Astrocyte (in vitro differentiated cells and primary cell): ENCODE measurements at regions not wholly inside any gene's neighbourhood (a gene's known extent, or its start where the extent isn't known, plus 50 kb on each side); places are given as distances from the start of the nearest gene placed in this dataset.

Experiments used
- DNase-seq: peaks from one replicate; pipeline ENCODE4 v3.0.0-alpha.2; 2010; ENCODE audit warnings: low read depth
- FAIRE-seq: peaks from 2 replicates; lab custom pipeline; 2011; peaks lifted over from hg19 to GRCh38; lab: Jason Lieb, UNC
- H2AFZ ChIP-seq: 2 replicates; pipeline ENCODE4 v1.6.0; 2012; ENCODE audit warnings: low read depth, low read length, inconsistent platforms
- H3K27ac ChIP-seq: 2 replicates; pipeline ENCODE4 v1.5.1; 2011; ENCODE audit warnings: low read depth, low read length, inconsistent platforms
- H3K27me3 ChIP-seq: 2 replicates; pipeline ENCODE4 v1.6.0; 2011; ENCODE audit warnings: low read length, inconsistent platforms; ENCODE audit not compliant: insufficient read depth
- H3K36me3 ChIP-seq: 2 replicates; pipeline ENCODE4 v1.5.1; 2011; ENCODE audit warnings: low read length, inconsistent platforms; ENCODE audit not compliant: insufficient read depth
- H3K4me1 ChIP-seq: 2 replicates; pipeline ENCODE4 v1.5.1; 2011; ENCODE audit warnings: low read length, inconsistent platforms; ENCODE audit not compliant: insufficient read depth
- H3K4me2 ChIP-seq: 2 replicates; pipeline ENCODE4 v1.6.0; 2012; ENCODE audit warnings: low read length, inconsistent platforms
- H3K4me3 ChIP-seq: 2 replicates; pipeline ENCODE4 v1.5.1; 2011; ENCODE audit warnings: low read depth, mild to moderate bottlenecking, low read length, inconsistent platforms; ENCODE audit not compliant: insufficient read depth
- H3K79me2 ChIP-seq: 2 replicates; pipeline ENCODE4 v1.6.0; 2012; ENCODE audit warnings: mild to moderate bottlenecking, low read length, inconsistent platforms; ENCODE audit not compliant: insufficient read depth
- H3K9ac ChIP-seq: 2 replicates; pipeline ENCODE4 v1.6.0; 2012; ENCODE audit warnings: mild to moderate bottlenecking, low read length, inconsistent platforms
- H3K9me3 ChIP-seq: 2 replicates; pipeline ENCODE4 v1.5.1; 2012; ENCODE audit warnings: low read depth, mild to moderate bottlenecking, low read length, inconsistent platforms; ENCODE audit not compliant: insufficient read depth
- H4K20me1 ChIP-seq: 2 replicates; pipeline ENCODE4 v1.6.0; 2012; ENCODE audit warnings: low read length, inconsistent platforms; ENCODE audit not compliant: insufficient read depth
- H3K27ac Mint-ChIP-seq: one replicate; pipeline ENCODE4 v1.8.0; 2021; ENCODE audit warnings: mild to moderate bottlenecking, mixed read lengths; ENCODE audit not compliant: unreplicated experiment
- H3K27me3 Mint-ChIP-seq: one replicate; pipeline ENCODE4 v1.8.0; 2021; ENCODE audit warnings: low read depth, mixed read lengths; ENCODE audit not compliant: unreplicated experiment
- H3K36me3 Mint-ChIP-seq: one replicate; pipeline ENCODE4 v1.8.0; 2021; ENCODE audit warnings: low read depth, mixed read lengths; ENCODE audit not compliant: unreplicated experiment
- H3K4me1 Mint-ChIP-seq: one replicate; pipeline ENCODE4 v1.8.0; 2021; ENCODE audit warnings: low read depth, mixed read lengths; ENCODE audit not compliant: unreplicated experiment
- H3K4me3 Mint-ChIP-seq: one replicate; pipeline ENCODE4 v1.8.0; 2021; ENCODE audit warnings: mild to moderate bottlenecking, moderate library complexity, mixed read lengths; ENCODE audit not compliant: unreplicated experiment
- H3K9me3 Mint-ChIP-seq: one replicate; pipeline ENCODE4 v1.8.0; 2021; ENCODE audit warnings: mild to moderate bottlenecking, mixed read lengths; ENCODE audit not compliant: unreplicated experiment
- CTCF ChIP-seq: IDR thresholded peaks from 2 replicates; pipeline ENCODE4 v1.5.1; 2011; ENCODE audit warnings: low read depth, mild to moderate bottlenecking, inconsistent platforms, low read length, moderate library complexity; ENCODE audit not compliant: insufficient read depth
- EZH2 ChIP-seq: IDR thresholded peaks from 2 replicates; pipeline ENCODE4 v1.6.1; 2012; ENCODE audit warnings: mild to moderate bottlenecking, low read length, inconsistent platforms; ENCODE audit not compliant: insufficient read depth

- H3K4me3 ChIP-seq: no peak overlapping the region
- H3K4me1 Mint-ChIP-seq: no peaks in the 10 kb centered on the region
- peaks cover 4% of the 10 kb centered on the region for H3K27me3 ChIP-seq
- H3K9me3 ChIP-seq: no peaks in the 10 kb centered on the region
- FAIRE-seq (no peak), DNase-seq (no peak)
- no peaks in the 10 kb centered on the region for H3K9me3 Mint-ChIP-seq
- H3K4me2 ChIP-seq: no peak overlapping the region
- no peaks in the 10 kb centered on the region for H3K36me3 ChIP-seq
- H2AFZ ChIP-seq: no peak overlapping the region
- TF ChIP-seq CTCF: no peak
- no peak for TF ChIP-seq EZH2
- peaks cover 9% of the 10 kb centered on the region for H3K27me3 Mint-ChIP-seq
- H3K9ac ChIP-seq: no peak overlapping the region
- no peaks in the 10 kb centered on the region for H4K20me1 ChIP-seq
- H3K4me1 ChIP-seq: no peaks in the 10 kb centered on the region
- H3K27ac Mint-ChIP-seq: no peak overlapping the region
- H3K36me3 Mint-ChIP-seq: no peaks in the 10 kb centered on the region
- no peaks in the 10 kb centered on the region for H3K79me2 ChIP-seq
- H3K4me3 Mint-ChIP-seq: no peak overlapping the region
- no peak overlapping the region for H3K27ac ChIP-seq
Measured at GRCh38 chr2:19435815-19436214, 77.4 kb upstream of the OSR1 start.

- Histone ChIP-seq H4K20me1 (no peaks in the 10 kb centered on the region), H3K9me3 (no peaks in the 10 kb centered on the region), H3K27me3 (peaks cover 4% of the 10 kb centered on the region), H3K4me1 (no peaks in the 10 kb centered on the region), H3K4me3 (no peak overlapping the region), H3K27ac (no peak overlapping the region), H3K79me2 (no peaks in the 10 kb centered on the region), H3K36me3 (no peaks in the 10 kb centered on the region), H2AFZ (no peak overlapping the region), H3K9ac (no peak overlapping the region), H3K4me2 (no peak overlapping the region)
- no peaks in the 10 kb centered on the region for H3K9me3 Mint-ChIP-seq
- no peak for FAIRE-seq
- no peak overlapping the region for H3K27ac Mint-ChIP-seq
- no peaks in the 10 kb centered on the region for H3K4me1 Mint-ChIP-seq
- H3K4me3 Mint-ChIP-seq: no peak overlapping the region
- H3K27me3 Mint-ChIP-seq: peaks cover 8% of the 10 kb centered on the region
- DNase-seq: no peak
- TF ChIP-seq EZH2 (no peak), CTCF (no peak)
- H3K36me3 Mint-ChIP-seq: no peaks in the 10 kb centered on the region
Measured at GRCh38 chr2:19434413-19434812, 76.0 kb upstream of the OSR1 start.

GRCh38 chr2:19426941-19427340 lies 68.5 kb upstream of the OSR1 start:
- Histone ChIP-seq H3K79me2 (no peaks in the 10 kb centered on the region), H4K20me1 (no peaks in the 10 kb centered on the region), H3K27me3 (no peaks in the 10 kb centered on the region), H3K4me3 (no peak overlapping the region), H3K9me3 (no peaks in the 10 kb centered on the region), H3K36me3 (no peaks in the 10 kb centered on the region), H3K4me1 (no peaks in the 10 kb centered on the region), H2AFZ (no peak overlapping the region), H3K9ac (no peak overlapping the region), H3K4me2 (no peak overlapping the region), H3K27ac (no peak overlapping the region)
- Mint-ChIP-seq H3K4me1 (no peaks in the 10 kb centered on the region), H3K36me3 (no peaks in the 10 kb centered on the region), H3K9me3 (no peaks in the 10 kb centered on the region), H3K4me3 (no peak overlapping the region), H3K27ac (no peak overlapping the region), H3K27me3 (peaks cover 4% of the 10 kb centered on the region)
- DNase-seq: no peak
- no peak for FAIRE-seq
- no peak for TF ChIP-seq EZH2
- no peak for TF ChIP-seq CTCF
